HAP-1 (cell line): ENCODE measurements at regions not wholly inside any gene's neighbourhood (a gene's known extent, or its start where the extent isn't known, plus 50 kb on each side); places are given as distances from the start of the nearest gene placed in this dataset.
"Not testable (repeated sequence)": the region's sequence is repeated elsewhere in the genome, so short reads cannot be mapped to it uniquely, and the experiment has no call there.

Source experiments
- DNase-seq, 2 experiments: peaks; one replicate each; pipeline ENCODE4 v3.0.0-alpha.2; 2016 to 2020; ENCODE audit warnings: low spot score in 2 of 2
- H3K27me3 ChIP-seq: fragments of 250-450 bp; sonication (Bioruptor Pico); 2 replicates; pipeline ENCODE4 v1.5.1; 2020; ENCODE audit warnings: low read depth, mild to moderate bottlenecking, moderate library complexity
- H3K36me3 ChIP-seq: fragments of 250-450 bp; sonication (Bioruptor Pico); replicated peaks from 2 replicates; pipeline ENCODE4 v1.5.1; 2020; ENCODE audit warnings: mild to moderate bottlenecking
- H3K4me1 ChIP-seq: fragments of 250-450 bp; sonication (Bioruptor Pico); 2 replicates; pipeline ENCODE4 v1.5.1; 2020; ENCODE audit warnings: mild to moderate bottlenecking
- H3K4me3 ChIP-seq: fragments of 250-450 bp; sonication (Bioruptor Pico); 2 replicates; pipeline ENCODE4 v1.5.1; 2020; ENCODE audit warnings: mild to moderate bottlenecking, moderate library complexity
- H3K9me3 ChIP-seq: fragments of 250-450 bp; sonication (Bioruptor Pico); 2 replicates; pipeline ENCODE4 v1.5.1; 2020; ENCODE audit warnings: mild to moderate bottlenecking, moderate library complexity
- in situ Hi-C: fragments of 300-500 bp; cut with MboI; formaldehyde crosslinking; loops from 3 replicates; pipeline ENCODE4 v1.14.3; 2020; ENCODE audit warnings: low sequenced_read_pairs, inconsistent platforms, mixed read lengths

GRCh38 chr4:14396183-14396582 lies 606.1 kb upstream of the CPEB2 start:
- H3K4me1 ChIP-seq, result no peaks in the 10 kb centered on the region
- no peaks in the 10 kb centered on the region for H3K9me3 ChIP-seq
- DNase-seq, result no peak
- no peak overlapping the region for H3K4me3 ChIP-seq
- in situ Hi-C loops, result no loop called here
- no peaks in the 10 kb centered on the region for H3K36me3 ChIP-seq
- no peaks in the 10 kb centered on the region for H3K27me3 ChIP-seq

- no peaks in the 10 kb centered on the region for H3K4me1 ChIP-seq
- H3K4me3 ChIP-seq, result no peak overlapping the region
- in situ Hi-C loops, result no loop called here
- H3K36me3 ChIP-seq, result no peaks in the 10 kb centered on the region
- no peak for DNase-seq
- H3K27me3 ChIP-seq, result no peaks in the 10 kb centered on the region
- no peaks in the 10 kb centered on the region for H3K9me3 ChIP-seq
Observed at GRCh38 chr4:14399848-14400247, 602.4 kb upstream of the CPEB2 start.

- Histone ChIP-seq H3K9me3 (no peaks in the 10 kb centered on the region), H3K4me1 (no peaks in the 10 kb centered on the region), H3K4me3 (no peak overlapping the region), H3K36me3 (no peaks in the 10 kb centered on the region), H3K27me3 (no peaks in the 10 kb centered on the region)
- in situ Hi-C loops, result no loop called here
- no peak for DNase-seq
Observed at GRCh38 chr4:14400307-14400706, 602.0 kb upstream of the CPEB2 start.

- no peaks in the 10 kb centered on the region for H3K9me3 ChIP-seq
- no peak for DNase-seq
- no peaks in the 10 kb centered on the region for H3K36me3 ChIP-seq
- in situ Hi-C loops, result no loop called here
- H3K4me3 ChIP-seq, result no peak overlapping the region
- H3K4me1 ChIP-seq, result no peaks in the 10 kb centered on the region
- no peaks in the 10 kb centered on the region for H3K27me3 ChIP-seq
Observed at GRCh38 chr4:14403132-14403531, 599.1 kb upstream of the CPEB2 start.

GRCh38 chr4:14404730-14405129 lies 597.6 kb upstream of the CPEB2 start:
- Histone ChIP-seq H3K9me3 (no peaks in the 10 kb centered on the region), H3K4me1 (no peaks in the 10 kb centered on the region), H3K36me3 (no peaks in the 10 kb centered on the region), H3K4me3 (no peak overlapping the region), H3K27me3 (no peaks in the 10 kb centered on the region)
- DNase-seq, result no peak
- in situ Hi-C loops, result no loop called here

GRCh38 chr4:14410516-14410915 lies 591.8 kb upstream of the CPEB2 start:
- Histone ChIP-seq H3K36me3 (no peaks in the 10 kb centered on the region), H3K4me1 (no peaks in the 10 kb centered on the region), H3K27me3 (no peaks in the 10 kb centered on the region), H3K9me3 (peaks cover 2% of the 10 kb centered on the region; the same call in 1 of the 2 replicates), H3K4me3 (no peak overlapping the region)
- no peak for DNase-seq
- in situ Hi-C loops, result no loop called here

- H3K9me3 ChIP-seq, result peaks cover 2% of the 10 kb centered on the region; the same call in 1 of the 2 replicates
- no peak overlapping the region for H3K4me3 ChIP-seq
- no peak for DNase-seq
- H3K36me3 ChIP-seq, result no peaks in the 10 kb centered on the region
- no peaks in the 10 kb centered on the region for H3K4me1 ChIP-seq
- in situ Hi-C loops, result no loop called here
- H3K27me3 ChIP-seq, result no peaks in the 10 kb centered on the region
Observed at GRCh38 chr4:14415146-14415545, 587.1 kb upstream of the CPEB2 start.

GRCh38 chr4:14419516-14419915 lies 582.8 kb upstream of the CPEB2 start:
- no peaks in the 10 kb centered on the region for H3K27me3 ChIP-seq
- no peaks in the 10 kb centered on the region for H3K4me1 ChIP-seq
- in situ Hi-C loops, result no loop called here
- DNase-seq, result no peak
- no peak overlapping the region for H3K4me3 ChIP-seq
- H3K36me3 ChIP-seq, result no peaks in the 10 kb centered on the region
- H3K9me3 ChIP-seq, result no peaks in the 10 kb centered on the region

- H3K4me1 ChIP-seq, DNase-seq, H3K27me3 ChIP-seq, H3K4me3 ChIP-seq, in situ Hi-C loops, H3K36me3 ChIP-seq, H3K9me3 ChIP-seq: not testable (repeated sequence)
Observed at GRCh38 chr4:14426297-14426696, 576.0 kb upstream of the CPEB2 start.

- Histone ChIP-seq H3K4me3 (no peak overlapping the region), H3K9me3 (no peaks in the 10 kb centered on the region), H3K36me3 (no peaks in the 10 kb centered on the region), H3K27me3 (no peaks in the 10 kb centered on the region), H3K4me1 (no peaks in the 10 kb centered on the region)
- no peak for DNase-seq
- in situ Hi-C loops, result no loop called here
Observed at GRCh38 chr4:14428125-14428524, 574.2 kb upstream of the CPEB2 start.

- Histone ChIP-seq H3K36me3 (no peaks in the 10 kb centered on the region), H3K27me3 (no peaks in the 10 kb centered on the region), H3K9me3 (no peaks in the 10 kb centered on the region), H3K4me1 (no peaks in the 10 kb centered on the region), H3K4me3 (no peak overlapping the region)
- no peak for DNase-seq
- in situ Hi-C loops, result no loop called here
Observed at GRCh38 chr4:14431155-14432134, 570.8 kb upstream of the CPEB2 start.

GRCh38 chr4:14434483-14434882 lies 567.8 kb upstream of the CPEB2 start:
- in situ Hi-C loops, result no loop called here
- H3K9me3 ChIP-seq, result no peaks in the 10 kb centered on the region
- no peaks in the 10 kb centered on the region for H3K36me3 ChIP-seq
- no peaks in the 10 kb centered on the region for H3K4me1 ChIP-seq
- no peak for DNase-seq
- no peak overlapping the region for H3K4me3 ChIP-seq
- no peaks in the 10 kb centered on the region for H3K27me3 ChIP-seq

- no peak overlapping the region for H3K4me3 ChIP-seq
- in situ Hi-C loops, result no loop called here
- no peaks in the 10 kb centered on the region for H3K36me3 ChIP-seq
- no peaks in the 10 kb centered on the region for H3K27me3 ChIP-seq
- H3K9me3 ChIP-seq, result no peaks in the 10 kb centered on the region
- no peak for DNase-seq
- H3K4me1 ChIP-seq, result no peaks in the 10 kb centered on the region
Observed at GRCh38 chr4:14434916-14435315, 567.4 kb upstream of the CPEB2 start.

GRCh38 chr4:14441561-14441960 lies 560.7 kb upstream of the CPEB2 start:
- Histone ChIP-seq H3K36me3 (no peaks in the 10 kb centered on the region), H3K27me3 (no peaks in the 10 kb centered on the region), H3K4me3 (no peak overlapping the region), H3K4me1 (no peaks in the 10 kb centered on the region), H3K9me3 (no peaks in the 10 kb centered on the region)
- DNase-seq, result no peak
- in situ Hi-C loops, result no loop called here
